HEK293 (cell line): ENCODE measurements at regions not wholly inside any gene's neighbourhood (a gene's known extent, or its start where the extent isn't known, plus 50 kb on each side); places are given as distances from the start of the nearest gene placed in this dataset.
"Not testable (repeated sequence)": the region's sequence is repeated elsewhere in the genome, so short reads cannot be mapped to it uniquely, and the experiment has no call there.

Source experiments
- CTCF ChIA-PET: fragments of 350-600 bp; formaldehyde crosslinking; extraction: SDS; loops from one replicate; lab custom pipeline; 2021; ENCODE audit warnings: antibody characterized with exemption; lab: Yijun Ruan, JAX
- POLR2A ChIA-PET: fragments of 300-600 bp; formaldehyde crosslinking; extraction: SDS; loops from one replicate; lab custom pipeline; 2020; ENCODE audit warnings: antibody characterized with exemption, inconsistent platforms; lab: Yijun Ruan, JAX
- H3K27ac ChIP-seq: fragments of 200-500 bp; sonication (Bioruptor generic); 2 replicates; pipeline ENCODE4 v1.5.1; 2014; ENCODE audit warnings: low read depth, low read length, control low read depth, inconsistent platforms; ENCODE audit errors: extremely low read depth
- H3K36me3 ChIP-seq, 2 experiments: fragments of 200-500 bp in 1 of 2; sonication (Bioruptor generic) in 1 of 2; 1 replicate in 1 of 2; 2 replicates in 1 of 2; pipeline ENCODE4 v1.5.1; 2014 to 2017; ENCODE audit warnings: inconsistent platforms in 2 of 2, low read length in 2 of 2; ENCODE audit not compliant: control insufficient read depth in 2 of 2, insufficient read depth in 1 of 2
- H3K4me1 ChIP-seq: fragments of 200-500 bp; sonication (Bioruptor generic); 2 replicates; pipeline ENCODE4 v1.5.1; 2014; ENCODE audit warnings: mild to moderate bottlenecking, low read length, inconsistent platforms; ENCODE audit not compliant: control insufficient read depth, insufficient read depth
- H3K4me3 ChIP-seq: 2 replicates; pipeline ENCODE4 v1.5.1; 2011; ENCODE audit warnings: low read depth, mild to moderate bottlenecking, control low read depth, low read length, moderate library complexity
- H3K9me3 ChIP-seq: fragments of 200-500 bp; sonication (Bioruptor generic); 2 replicates; pipeline ENCODE4 v1.5.1; 2014; ENCODE audit warnings: low read depth, low read length, inconsistent platforms; ENCODE audit not compliant: control insufficient read depth, insufficient read depth
- AEBP2 ChIP-seq: fragments of 450-650 bp; formaldehyde crosslinking; IDR thresholded peaks from 2 replicates; pipeline ENCODE4 v1.5.1; 2016; ENCODE audit warnings: missing biosample characterization, missing genetic modification characterization, borderline replicate concordance
- KLF1 ChIP-seq: fragments of 450-650 bp; formaldehyde crosslinking; IDR thresholded peaks from 2 replicates; pipeline ENCODE4 v1.5.1; 2016; ENCODE audit warnings: missing biosample characterization, missing genetic modification characterization
- KLF9 ChIP-seq: fragments of 450-650 bp; formaldehyde crosslinking; IDR thresholded peaks from 2 replicates; pipeline ENCODE4 v1.5.1; 2016; ENCODE audit warnings: missing biosample characterization, missing genetic modification characterization, low read depth
- MYNN ChIP-seq: fragments of 450-650 bp; formaldehyde crosslinking; IDR thresholded peaks from 2 replicates; pipeline ENCODE4 v1.5.1; 2016; ENCODE audit warnings: missing biosample characterization, missing genetic modification characterization, borderline replicate concordance
- REST ChIP-seq: fragments of 450-650 bp; formaldehyde crosslinking; IDR thresholded peaks from 2 replicates; pipeline ENCODE4 v1.5.1; 2016; ENCODE audit warnings: missing biosample characterization, missing genetic modification characterization
- ZFP3 ChIP-seq: fragments of 450-650 bp; formaldehyde crosslinking; IDR thresholded peaks from 2 replicates; pipeline ENCODE4 v1.5.1; 2016; ENCODE audit warnings: low read depth, missing biosample characterization, missing genetic modification characterization
- ZNF169 ChIP-seq: fragments of 450-650 bp; formaldehyde crosslinking; IDR thresholded peaks from 2 replicates; pipeline ENCODE4 v1.5.1; 2016; ENCODE audit warnings: missing biosample characterization, missing genetic modification characterization
- ZNF221 ChIP-seq: fragments of 450-650 bp; formaldehyde crosslinking; IDR thresholded peaks from 2 replicates; pipeline ENCODE4 v1.5.1; 2017; ENCODE audit warnings: missing biosample characterization, missing genetic modification characterization, borderline replicate concordance
- ZNF239 ChIP-seq: fragments of 450-650 bp; formaldehyde crosslinking; IDR thresholded peaks from 2 replicates; pipeline ENCODE4 v1.5.1; 2016; ENCODE audit warnings: missing biosample characterization, missing genetic modification characterization
- ZNF670 ChIP-seq: fragments of 450-650 bp; formaldehyde crosslinking; IDR thresholded peaks from 2 replicates; pipeline ENCODE4 v1.5.1; 2016; ENCODE audit warnings: missing biosample characterization, missing genetic modification characterization, low read depth
- ZNF837 ChIP-seq: fragments of 450-650 bp; formaldehyde crosslinking; IDR thresholded peaks from 2 replicates; pipeline ENCODE4 v1.5.1; 2016; ENCODE audit warnings: missing biosample characterization, missing genetic modification characterization
- TF ChIP-seq, protein P1 (sequence below): fragments of 450-650 bp; formaldehyde crosslinking; IDR thresholded peaks from 2 replicates; pipeline ENCODE4 v1.5.1; 2016; ENCODE audit warnings: missing biosample characterization, missing genetic modification characterization
- TF ChIP-seq, protein P2 (sequence below): fragments of 450-650 bp; formaldehyde crosslinking; IDR thresholded peaks from 2 replicates; pipeline ENCODE4 v1.5.1; 2016; ENCODE audit warnings: missing biosample characterization, missing genetic modification characterization

- CTCF ChIA-PET: no interaction called here
- TF ChIP-seq ZNF670 (tag by site-specific recombination) (no peak), ZNF837 (tag by site-specific recombination) (no peak), ZNF221 (no peak), ZNF169 (tag by site-specific recombination) (no peak), MYNN (tag by site-specific recombination) (no peak), REST (no peak), ZFP3 (tag by site-specific recombination) (no peak)
- TF ChIP-seq, protein P1, sequence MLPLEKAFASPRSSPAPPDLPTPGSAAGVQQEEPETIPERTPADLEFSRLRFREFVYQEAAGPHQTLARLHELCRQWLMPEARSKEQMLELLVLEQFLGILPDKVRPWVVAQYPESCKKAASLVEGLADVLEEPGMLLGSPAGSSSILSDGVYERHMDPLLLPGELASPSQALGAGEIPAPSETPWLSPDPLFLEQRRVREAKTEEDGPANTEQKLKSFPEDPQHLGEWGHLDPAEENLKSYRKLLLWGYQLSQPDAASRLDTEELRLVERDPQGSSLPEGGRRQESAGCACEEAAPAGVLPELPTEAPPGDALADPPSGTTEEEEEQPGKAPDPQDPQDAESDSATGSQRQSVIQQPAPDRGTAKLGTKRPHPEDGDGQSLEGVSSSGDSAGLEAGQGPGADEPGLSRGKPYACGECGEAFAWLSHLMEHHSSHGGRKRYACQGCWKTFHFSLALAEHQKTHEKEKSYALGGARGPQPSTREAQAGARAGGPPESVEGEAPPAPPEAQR (tag by site-specific recombination): no peak
- H3K4me1 ChIP-seq: no peaks in the 10 kb centered on the region
- H3K36me3 ChIP-seq: no peaks in the 10 kb centered on the region
- H3K4me3 ChIP-seq: no peak overlapping the region
- H3K27ac ChIP-seq: no peak overlapping the region
- no peaks in the 10 kb centered on the region for H3K9me3 ChIP-seq
- POLR2A ChIA-PET: no interaction called here
Measured at GRCh38 chr17:74133740-74134139, 69.7 kb upstream of the RPL38 start.

DNA sequence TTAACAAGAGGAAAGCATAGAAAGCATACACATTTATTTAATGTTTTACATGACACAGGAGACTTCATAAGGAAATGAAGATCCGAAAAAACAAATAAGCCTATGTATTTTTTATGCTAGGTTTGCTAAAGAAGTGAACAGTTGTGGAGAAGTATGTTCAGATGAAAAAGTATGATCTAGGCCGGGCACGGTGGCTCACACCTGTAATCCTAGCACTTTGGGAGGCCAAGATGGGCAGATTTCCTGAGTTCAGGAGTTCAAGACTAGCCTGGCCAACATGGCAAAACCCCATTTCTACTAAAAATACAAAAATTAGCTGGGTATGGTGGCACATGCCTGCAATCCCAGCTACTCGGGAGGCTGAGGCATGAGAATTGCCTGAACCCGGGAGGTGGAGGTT is 69.2 kb upstream of the RPL38 start:
- CTCF ChIA-PET, POLR2A ChIA-PET, H3K36me3 ChIP-seq, H3K27ac ChIP-seq, H3K4me1 ChIP-seq, H3K4me3 ChIP-seq, H3K9me3 ChIP-seq: not testable (repeated sequence)

- POLR2A ChIA-PET: no interaction called here
- Histone ChIP-seq H3K4me3 (no peak overlapping the region), H3K9me3 (no peaks in the 10 kb centered on the region; the same call in 1 of the 2 replicates), H3K27ac (no peak overlapping the region), H3K36me3 (no peaks in the 10 kb centered on the region), H3K4me1 (no peaks in the 10 kb centered on the region)
- no peak for TF ChIP-seq AEBP2 (tag by site-specific recombination)
- TF ChIP-seq KLF9 (tag by site-specific recombination): no peak
- TF ChIP-seq, protein P2, sequence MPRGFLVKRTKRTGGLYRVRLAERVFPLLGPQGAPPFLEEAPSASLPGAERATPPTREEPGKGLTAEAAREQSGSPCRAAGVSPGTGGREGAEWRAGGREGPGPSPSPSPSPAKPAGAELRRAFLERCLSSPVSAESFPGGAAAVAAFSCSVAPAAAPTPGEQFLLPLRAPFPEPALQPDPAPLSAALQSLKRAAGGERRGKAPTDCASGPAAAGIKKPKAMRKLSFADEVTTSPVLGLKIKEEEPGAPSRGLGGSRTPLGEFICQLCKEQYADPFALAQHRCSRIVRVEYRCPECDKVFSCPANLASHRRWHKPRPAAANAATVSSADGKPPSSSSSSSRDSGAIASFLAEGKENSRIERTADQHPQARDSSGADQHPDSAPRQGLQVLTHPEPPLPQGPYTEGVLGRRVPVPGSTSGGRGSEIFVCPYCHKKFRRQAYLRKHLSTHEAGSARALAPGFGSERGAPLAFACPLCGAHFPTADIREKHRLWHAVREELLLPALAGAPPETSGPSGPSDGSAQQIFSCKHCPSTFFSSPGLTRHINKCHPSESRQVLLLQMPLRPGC (tag by site-specific recombination): no peak
- TF ChIP-seq ZNF239: no peak
- no peak for TF ChIP-seq KLF1 (tag by site-specific recombination)
- CTCF ChIA-PET: no interaction called here
Measured at GRCh38 chr17:74134991-74135390, 68.5 kb upstream of the RPL38 start.
